GM19023 (cell line): ENCODE measurements at regions not wholly inside any gene's neighbourhood (a gene's known extent, or its start where the extent isn't known, plus 50 kb on each side); places are given as distances from the start of the nearest gene placed in this dataset.

Experiments used
- ATAC-seq: cut with Tn5 transposase; IDR thresholded peaks from one replicate; pipeline ENCODE4 v1.9.1; 2021; ENCODE audit warnings: mild to moderate bottlenecking, moderate library complexity; ENCODE audit not compliant: unreplicated experiment

DNA sequence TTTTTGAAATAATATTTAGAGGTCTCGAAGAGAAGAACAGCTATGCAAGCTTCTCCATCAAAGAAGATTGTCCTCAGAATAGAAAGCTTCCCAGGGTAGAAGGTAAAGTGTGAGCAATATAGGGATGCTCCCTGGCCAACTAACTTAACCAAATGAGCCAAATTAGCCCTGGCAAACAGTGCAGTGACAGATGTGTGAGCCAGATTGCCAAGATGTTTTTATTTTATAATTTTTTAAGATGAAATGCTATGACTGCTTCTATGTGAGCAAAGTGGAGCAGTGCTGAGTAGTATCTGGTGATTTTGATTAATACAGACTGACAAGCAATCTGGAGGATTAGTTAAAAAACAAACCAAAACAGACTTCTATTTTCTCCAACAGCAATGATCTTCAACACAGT lies 202.1 kb downstream of the NOVA1 start:
- ATAC-seq = no peak

GRCh38 chr14:26394150-26394810 lies 203.6 kb downstream of the NOVA1 start:
- ATAC-seq = no peak

DNA sequence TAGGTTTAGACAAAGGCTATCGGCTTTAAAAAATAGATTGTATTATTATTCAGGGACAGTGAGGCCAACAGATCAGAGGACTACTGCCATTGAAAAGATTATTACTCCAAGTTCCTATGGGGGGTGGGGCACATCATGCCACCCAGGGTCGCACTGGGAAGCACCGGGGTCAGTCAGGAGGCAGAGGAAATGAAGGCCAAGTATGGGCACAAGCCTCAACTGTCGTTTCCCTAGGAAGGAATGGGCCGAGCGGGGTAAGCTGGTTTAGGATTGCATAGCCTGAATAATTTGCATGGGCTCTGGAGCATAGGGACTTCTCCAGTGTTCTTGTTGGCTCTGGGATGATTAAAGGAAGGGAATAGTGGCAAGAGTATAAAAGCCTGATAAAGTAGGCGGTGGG lies 205.3 kb downstream of the NOVA1 start:
- no peak for ATAC-seq

DNA sequence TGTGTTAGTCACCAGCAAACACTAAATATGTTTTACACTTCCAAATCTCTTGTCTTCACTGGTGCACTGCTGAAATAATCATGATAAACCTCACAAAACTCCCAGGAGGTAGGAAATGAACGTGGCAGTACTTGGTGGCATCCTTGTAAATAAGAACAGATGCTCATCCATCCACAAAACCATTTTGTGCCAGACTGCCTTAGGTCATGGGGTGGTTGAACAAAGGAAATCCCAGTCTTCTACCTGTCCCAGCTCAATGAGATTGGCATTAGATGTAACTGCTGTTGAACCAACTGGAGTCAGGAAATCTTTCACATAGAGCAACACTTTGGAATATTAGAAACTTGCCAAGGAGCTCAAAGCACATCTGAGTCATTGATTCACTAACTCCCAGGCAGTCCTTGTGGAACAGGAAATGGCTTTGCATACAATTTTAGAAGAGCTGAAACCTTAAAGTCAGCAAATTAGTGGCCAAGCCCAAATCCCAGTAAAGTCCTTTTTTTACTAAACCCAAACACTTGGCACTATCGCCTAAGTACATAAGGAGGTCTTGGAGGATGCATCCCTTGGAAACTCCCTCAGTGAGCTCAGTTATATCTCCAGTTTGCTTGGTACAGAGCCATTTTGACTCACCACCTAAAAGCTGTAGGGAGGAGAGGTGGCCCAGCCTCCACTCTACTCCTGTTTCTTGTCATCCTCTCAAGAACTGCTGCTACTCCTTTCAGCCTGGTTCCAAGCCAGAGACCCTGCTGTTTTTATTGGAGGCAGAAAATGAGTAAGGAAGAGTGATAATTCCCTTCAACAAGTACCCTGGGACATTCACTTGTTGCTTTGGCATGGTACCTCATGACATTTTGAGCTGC lies 208.0 kb downstream of the NOVA1 start:
- ATAC-seq = no peak

DNA sequence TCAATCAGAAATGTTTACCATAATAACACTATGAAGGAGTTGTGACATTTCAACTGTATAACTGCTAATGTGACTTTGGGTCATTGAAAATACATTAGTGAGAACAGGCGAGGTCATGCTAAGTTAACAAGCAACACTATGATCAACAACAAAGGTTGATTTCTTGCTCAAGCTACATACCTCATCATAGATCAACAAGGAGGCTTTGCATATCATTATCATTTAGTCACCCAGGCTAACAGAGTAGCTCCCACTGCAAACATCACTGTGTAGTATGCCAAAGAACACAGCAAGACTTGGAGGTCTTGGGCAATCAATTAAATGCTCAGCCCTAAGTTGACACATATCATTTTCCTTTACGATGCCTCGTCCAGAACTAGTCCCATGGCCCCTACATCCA lies 212.5 kb downstream of the NOVA1 start:
- ATAC-seq = no peak

DNA sequence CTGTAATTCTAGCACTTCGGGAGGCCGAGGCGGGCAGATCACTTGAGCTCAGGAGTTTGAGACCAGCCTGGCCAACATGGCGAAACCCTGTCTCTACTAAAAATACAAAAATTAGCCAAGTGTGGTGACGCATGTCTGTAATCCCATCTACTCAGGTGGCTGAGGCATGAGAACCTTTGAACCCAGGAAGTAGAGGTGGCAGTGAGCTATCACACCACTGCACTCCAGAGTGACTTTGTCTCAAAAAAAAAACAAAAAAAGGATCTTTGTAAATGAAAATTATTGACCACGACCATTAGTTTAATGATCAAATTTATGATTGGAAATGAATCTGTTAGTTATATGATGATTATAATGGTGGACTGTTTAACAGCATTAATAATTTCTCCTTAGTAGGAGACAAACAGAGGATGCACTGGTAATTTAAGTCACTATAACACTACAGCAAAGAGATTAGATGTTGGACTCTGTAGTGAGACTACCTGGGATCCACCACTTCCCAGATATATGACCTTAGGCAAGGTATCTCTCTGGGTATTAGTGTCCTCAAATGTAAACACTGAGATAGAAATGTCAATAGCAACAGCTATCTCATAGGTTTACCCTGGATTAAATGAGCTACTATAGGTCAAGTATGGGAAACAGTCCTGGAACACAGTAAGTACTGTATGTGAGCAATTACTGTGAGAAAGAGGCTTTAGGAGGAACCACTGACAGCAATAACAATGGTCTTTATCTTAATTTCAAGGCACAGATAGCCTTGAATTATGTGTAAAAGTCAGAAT lies 214.7 kb downstream of the NOVA1 start:
- ATAC-seq = no peak

DNA sequence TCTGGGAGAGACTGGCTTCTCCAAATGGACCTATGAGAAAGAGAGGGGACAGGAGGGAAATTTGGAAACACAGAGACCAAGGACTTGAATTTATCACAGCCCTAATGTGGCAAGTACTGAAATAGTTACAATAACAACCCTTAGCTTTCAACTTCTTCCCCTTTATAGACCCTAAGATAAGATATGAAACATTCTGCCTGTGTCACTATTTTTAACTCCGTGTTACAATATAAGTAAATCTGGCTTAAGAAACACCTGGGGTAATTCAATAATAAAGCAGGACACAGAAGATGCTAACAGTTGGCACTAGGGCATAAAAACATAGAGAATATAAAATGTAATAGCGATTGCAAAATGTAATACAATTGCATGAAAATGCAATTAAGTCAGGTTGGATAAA lies 216.4 kb downstream of the NOVA1 start:
- no peak for ATAC-seq

- no peak for ATAC-seq
These were observed 217.2 kb downstream of the NOVA1 start for GRCh38 chr14:26380637-26381036.

DNA sequence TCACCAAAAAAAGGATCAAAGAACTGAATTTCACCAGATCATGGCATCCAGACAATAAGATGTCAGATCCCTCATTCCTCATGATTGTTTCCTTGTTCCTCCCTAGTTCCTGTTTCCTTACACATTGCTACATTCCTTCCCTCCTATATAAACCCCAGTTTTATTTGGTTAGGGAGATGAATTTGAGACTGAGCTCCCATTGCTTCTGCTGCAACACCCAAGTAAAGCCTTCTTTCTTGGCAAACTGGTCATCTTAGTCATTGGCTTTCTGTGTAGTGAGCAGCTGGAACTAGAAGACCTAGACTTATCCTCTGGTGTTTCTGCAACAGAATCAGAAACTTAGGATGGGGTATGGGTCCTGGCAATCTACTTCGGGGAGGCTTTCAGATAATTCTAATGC lies 217.9 kb downstream of the NOVA1 start:
- ATAC-seq = no peak

GRCh38 chr14:26377150-26377549 lies 220.7 kb downstream of the NOVA1 start:
- ATAC-seq = no peak

DNA sequence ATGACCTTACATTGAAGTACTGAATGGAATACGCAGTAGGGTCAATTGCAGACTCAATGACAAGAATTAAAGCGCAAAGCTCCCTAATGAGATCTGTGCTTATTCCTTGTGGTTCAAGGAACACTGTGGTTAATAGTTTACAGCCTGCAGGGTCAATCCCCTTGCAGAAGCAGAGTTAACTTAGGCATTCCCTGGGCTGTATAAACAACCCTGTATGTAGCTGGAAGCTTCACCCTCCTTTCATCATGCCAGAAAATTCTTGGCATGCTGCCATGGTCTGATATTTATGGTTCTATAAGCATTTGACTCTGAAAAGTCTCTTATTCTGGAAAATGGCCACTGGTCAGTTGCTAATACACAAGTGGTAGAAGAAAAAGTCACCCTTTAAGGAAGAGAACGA lies 227.7 kb downstream of the NOVA1 start:
- ATAC-seq = no peak

DNA sequence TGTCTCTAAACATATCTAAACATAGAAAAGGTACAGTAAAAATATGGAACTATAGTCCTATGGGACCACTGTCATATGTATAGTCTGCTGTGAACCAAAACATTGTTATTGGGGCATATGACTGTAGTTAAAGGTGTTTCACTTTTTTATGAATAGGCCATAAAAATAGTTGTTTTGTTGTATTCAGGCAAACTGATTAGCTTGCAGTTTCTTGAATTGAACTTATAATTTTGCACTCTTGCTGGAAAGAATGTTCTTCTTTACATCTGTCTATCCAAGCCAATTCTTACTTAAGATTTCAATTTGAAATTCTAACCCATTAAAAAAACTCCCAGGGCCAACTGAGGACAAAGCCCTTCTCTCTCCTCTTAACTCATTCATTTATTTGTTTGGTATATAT lies 234.1 kb downstream of the NOVA1 start:
- ATAC-seq = no peak

DNA sequence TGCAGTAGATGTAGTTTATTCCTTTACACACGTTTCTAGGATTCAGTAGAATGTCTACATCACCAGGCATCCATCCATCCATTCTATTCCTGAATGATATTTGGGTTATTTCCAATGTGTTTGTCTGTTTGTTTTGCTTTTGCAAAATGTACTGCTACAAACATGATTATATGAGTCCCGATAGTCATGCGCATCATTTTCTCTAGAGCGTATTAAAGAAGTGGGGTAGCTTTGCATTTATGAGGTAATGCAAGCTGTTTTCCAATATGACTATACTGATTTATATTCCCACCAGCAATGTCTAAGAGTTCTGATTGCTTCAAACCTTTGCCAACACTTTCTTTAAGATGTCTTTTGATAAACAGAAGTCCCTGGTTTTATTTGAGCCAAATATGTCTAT lies 253.2 kb downstream of the NOVA1 start:
- ATAC-seq = no peak

DNA sequence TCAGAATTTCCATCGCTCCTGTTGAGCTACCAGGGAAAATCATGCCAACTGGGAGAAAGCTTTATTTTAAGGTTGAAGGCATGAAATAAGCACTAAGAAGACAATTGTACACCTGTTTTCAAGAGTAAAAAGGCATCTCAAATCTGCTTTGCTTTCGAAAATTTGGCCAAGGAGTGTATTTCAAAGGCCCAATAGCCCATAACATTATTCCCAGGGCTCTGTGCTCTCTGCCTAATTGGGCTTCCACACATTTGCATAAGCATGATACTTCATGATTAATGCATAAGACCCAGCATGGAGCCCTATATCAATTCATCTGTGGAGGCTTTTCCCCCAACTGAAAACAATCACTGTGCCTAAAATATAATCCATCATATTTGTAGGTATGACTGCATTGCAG lies 258.5 kb downstream of the NOVA1 start:
- ATAC-seq = no peak

DNA sequence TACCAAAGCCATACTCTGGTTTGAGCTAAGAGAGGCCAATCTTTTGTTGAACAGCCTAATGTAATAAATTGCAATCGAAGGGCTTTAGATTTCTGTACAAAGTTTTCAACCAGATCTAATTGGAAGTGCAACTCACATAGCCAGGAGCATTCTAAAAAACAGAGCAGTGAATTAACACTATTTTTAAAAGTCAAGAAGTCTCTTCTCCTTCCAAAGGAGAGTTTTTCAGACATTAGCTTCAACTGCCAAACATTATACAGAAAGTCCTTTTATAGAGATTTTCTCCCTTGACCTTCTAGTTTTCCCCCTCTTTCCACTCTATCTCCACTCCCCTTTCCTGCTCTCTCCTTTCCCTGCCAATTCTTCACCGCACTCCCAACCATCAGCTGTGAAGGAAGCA lies 259.6 kb downstream of the NOVA1 start:
- ATAC-seq = no peak

GRCh38 chr14:26334288-26334687 lies 263.5 kb downstream of the NOVA1 start:
- no peak for ATAC-seq

- no peak for ATAC-seq
These were observed 264.9 kb downstream of the NOVA1 start for GRCh38 chr14:26332966-26333365.

DNA sequence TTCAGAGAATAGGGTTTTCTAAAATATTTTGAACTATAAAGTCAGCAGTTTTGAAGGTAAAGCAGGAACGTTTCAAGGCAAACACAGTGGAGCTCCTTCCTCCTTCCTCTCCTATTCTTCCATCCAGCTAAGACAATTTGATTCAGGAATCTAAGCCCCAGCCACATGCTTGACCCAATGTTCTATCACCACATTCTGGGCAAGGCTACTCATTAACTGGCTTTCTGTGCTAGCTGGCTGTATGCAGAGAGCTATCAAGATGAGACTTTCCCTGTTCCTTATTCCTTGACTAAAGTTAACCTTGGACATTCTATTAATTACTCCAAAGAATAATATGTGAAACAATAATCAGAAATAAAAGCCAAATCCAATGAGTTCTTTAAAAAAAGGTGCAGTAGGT lies 266.9 kb downstream of the NOVA1 start:
- no peak for ATAC-seq

DNA sequence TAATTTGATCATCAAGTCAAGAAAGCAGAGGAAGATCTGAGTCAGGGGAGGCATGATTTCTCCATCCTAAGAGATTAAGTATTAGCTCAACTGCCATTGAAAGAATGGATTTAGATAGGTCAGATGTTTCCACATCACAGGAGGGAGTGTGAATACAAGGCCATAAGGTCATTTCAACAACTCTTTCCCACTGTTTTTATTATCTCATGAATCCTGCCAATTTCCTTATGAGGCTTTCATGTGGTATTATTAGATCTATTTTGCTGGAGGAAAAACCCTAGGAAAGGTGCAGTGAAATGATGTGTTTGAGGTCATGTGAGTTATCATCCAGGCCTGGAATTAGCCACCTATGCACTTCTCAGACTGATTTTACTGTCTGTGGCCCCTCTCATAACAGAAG lies 269.0 kb downstream of the NOVA1 start:
- ATAC-seq = no peak

DNA sequence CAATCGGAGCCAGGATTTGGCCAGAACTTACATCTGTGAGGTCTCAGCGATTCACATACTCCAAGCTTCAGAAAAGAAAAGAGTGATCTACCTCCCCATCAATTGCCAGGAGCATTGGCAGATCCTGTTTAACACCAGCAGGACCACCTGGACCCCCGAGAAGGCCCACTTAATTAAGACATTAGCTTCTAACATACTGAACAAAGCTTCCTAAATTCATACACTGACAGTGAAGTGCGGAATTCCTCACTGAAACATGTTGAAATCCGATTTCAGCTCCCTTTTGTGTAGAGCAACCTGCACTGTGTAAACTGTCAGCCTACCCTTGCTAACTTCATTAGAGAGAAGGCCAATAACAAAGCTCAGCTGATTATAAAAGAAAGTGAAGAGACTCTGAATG lies 274.0 kb downstream of the NOVA1 start:
- no peak for ATAC-seq

DNA sequence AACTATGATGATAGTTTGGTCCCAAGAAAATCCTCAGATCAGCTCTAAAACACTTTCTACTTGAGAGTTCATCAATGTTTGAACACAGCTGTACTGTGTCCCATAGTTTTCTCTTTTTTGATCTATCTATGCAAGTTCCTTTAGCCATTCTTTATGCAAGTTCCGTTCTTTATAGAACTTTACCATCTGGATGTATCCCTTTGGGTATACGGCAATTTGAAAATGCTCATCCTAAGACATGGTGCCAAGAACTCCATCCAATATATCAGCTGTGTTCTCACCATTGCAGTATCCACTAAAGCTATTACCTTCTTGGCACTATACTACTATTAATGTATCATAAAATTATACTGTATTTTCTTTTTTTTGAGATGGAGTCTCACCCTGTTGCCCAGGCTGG lies 276.9 kb downstream of the NOVA1 start:
- no peak for ATAC-seq
